GM10248 (cell line): ENCODE measurements at regions not wholly inside any gene's neighbourhood (a gene's known extent, or its start where the extent isn't known, plus 50 kb on each side); places are given as distances from the start of the nearest gene placed in this dataset.

Experiments
- CTCF ChIA-PET: fragments of 300-600 bp; sonication (Branson Sonifier 250); formaldehyde crosslinking; extraction: SDS; loops from one replicate; lab custom pipeline; 2021; ENCODE audit warnings: antibody characterized with exemption; lab: Yijun Ruan, JAX
- POLR2A ChIA-PET: fragments of 350-650 bp; sonication (Branson Sonifier 250); formaldehyde crosslinking; extraction: SDS; loops from one replicate; lab custom pipeline; 2020; ENCODE audit warnings: antibody characterized with exemption; lab: Yijun Ruan, JAX
- DNase-seq: peaks from one replicate; pipeline ENCODE4 v3.0.0; 2012; ENCODE audit errors: extremely low spot score
- TF ChIP-seq, protein P1 (sequence below): IDR thresholded peaks from 2 replicates; pipeline ENCODE4 v1.5.1; 2012; ENCODE audit warnings: mild to moderate bottlenecking, low read depth; ENCODE audit errors: extremely low read depth, missing control alignments, control extremely low read depth

DNA sequence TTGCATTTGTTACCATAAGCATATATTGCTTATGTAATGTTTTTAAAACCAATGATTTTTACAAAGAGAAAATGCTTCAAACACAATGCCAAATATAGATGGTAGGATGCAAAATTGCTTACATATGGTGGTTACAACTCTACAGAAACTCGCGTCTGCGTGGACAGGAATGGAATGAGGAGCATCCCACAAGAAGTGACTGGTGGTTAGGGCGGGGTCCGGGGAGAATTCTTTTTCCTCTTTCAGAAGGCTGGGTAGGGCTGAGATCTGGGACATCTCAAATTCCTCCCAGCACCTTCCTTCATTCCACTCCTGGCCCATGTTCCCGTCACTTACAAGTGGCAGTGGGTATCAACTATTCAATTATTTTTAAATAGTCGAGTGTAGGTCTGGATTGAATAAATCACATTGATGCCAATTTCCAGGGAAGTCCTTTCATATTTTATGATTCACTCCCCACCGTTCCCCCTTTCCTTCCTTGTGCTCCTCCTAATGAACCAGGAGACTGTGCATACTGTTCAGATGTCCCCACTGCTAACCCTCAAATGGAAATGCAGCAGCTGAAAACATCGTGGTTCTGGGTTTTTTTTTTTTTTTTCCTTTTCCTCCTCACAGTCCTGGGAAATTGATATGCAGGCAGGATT, 174.5 kb upstream of the POU3F1 start:
- TF ChIP-seq, protein P1, sequence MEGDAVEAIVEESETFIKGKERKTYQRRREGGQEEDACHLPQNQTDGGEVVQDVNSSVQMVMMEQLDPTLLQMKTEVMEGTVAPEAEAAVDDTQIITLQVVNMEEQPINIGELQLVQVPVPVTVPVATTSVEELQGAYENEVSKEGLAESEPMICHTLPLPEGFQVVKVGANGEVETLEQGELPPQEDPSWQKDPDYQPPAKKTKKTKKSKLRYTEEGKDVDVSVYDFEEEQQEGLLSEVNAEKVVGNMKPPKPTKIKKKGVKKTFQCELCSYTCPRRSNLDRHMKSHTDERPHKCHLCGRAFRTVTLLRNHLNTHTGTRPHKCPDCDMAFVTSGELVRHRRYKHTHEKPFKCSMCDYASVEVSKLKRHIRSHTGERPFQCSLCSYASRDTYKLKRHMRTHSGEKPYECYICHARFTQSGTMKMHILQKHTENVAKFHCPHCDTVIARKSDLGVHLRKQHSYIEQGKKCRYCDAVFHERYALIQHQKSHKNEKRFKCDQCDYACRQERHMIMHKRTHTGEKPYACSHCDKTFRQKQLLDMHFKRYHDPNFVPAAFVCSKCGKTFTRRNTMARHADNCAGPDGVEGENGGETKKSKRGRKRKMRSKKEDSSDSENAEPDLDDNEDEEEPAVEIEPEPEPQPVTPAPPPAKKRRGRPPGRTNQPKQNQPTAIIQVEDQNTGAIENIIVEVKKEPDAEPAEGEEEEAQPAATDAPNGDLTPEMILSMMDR, result no peak
- POLR2A ChIA-PET, result no interaction called here
- CTCF ChIA-PET, result interaction anchor here (0.6 kb wide), 1 partner anchor 198 kb away, joined by 3 read pairs; no protein-coding TSS in a partner anchor
- DNase-seq, result no peak

DNA sequence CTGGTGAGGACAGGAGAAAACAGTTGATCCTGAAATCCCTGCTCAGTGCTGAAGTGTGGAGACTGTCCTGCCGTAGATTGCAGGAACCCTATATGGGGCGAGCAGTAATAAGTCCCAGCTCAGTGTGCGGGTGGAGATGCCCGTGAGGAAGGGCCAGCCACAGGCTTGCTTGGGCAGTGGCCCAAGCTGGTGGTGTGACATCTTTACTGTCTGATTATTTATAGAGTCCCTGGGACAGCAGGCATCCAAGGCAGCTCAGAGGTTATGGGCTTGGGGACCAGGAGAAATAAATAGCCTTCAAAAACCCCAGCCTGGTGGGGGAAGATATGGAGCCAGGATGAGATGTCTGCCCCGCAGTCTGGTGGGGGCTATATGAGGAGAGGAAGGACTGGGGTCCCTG, 170.7 kb upstream of the POU3F1 start:
- ChIA-PET POLR2A (no interaction called here), CTCF (interaction anchor here (1.2 kb wide), 1 partner anchor 146 kb away, joined by 3 read pairs; no protein-coding TSS in a partner anchor)
- DNase-seq, result no peak
- TF ChIP-seq, protein P1, result no peak

DNA sequence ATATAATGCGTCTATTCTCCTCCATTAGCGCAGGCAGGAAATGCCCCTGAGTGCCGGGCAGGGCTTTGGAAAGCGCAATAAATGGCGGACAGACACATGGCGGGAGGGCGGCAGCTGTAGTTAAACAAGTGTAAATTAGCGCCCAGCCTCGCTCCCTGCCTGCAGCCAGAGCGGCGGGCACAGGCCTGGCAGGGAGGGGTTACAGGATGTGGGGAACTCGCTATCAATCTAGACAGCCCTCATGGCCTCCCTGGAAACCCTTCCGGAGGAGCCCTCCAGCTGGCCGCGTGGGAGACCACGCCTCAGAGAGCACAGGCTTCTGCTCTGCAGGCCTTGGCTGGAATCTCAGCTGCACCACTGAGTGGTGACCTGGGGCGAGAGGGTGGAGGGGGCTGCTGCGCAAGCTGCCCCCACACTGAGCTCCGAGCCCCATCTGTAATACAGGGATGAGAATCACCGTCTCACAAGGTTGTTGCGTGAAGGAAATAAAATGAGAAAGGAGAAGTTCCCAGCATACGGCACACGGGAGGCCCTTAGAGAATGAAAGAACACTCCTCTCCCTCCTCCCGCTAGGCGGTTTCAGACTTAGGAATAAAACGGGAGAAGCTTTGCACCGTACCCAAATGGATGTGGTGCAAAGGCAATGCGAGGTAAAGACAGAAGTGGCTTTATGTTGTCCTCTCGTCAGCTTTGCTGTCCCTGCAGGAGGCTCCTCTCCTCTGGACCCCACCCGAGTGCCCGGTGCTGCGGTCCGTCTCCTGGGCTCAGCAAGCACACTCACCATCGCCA, 167.2 kb upstream of the POU3F1 start:
- TF ChIP-seq, protein P1, result no peak

DNA sequence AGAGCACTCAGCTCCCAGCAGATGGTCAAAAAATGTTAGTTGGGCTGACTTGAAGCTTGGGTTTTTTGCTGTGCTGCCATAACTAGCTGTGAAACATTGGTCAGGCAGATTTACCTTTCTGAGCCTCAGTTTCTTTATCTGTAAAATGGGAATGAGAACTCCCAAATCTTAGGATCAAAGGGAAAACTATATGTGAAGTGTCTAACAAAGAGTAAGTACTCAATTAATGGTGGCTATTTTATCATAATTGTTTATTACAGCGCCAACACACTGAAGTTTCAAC, 164.2 kb upstream of the POU3F1 start:
- DNase-seq, result no peak
- POLR2A ChIA-PET, result no interaction called here
- CTCF ChIA-PET, result no interaction called here

More for the DNA sequence above, 167.2 kb upstream of the POU3F1 start:
- ChIA-PET POLR2A (no interaction called here), CTCF (no interaction called here)
- DNase-seq, result no peak

DNA sequence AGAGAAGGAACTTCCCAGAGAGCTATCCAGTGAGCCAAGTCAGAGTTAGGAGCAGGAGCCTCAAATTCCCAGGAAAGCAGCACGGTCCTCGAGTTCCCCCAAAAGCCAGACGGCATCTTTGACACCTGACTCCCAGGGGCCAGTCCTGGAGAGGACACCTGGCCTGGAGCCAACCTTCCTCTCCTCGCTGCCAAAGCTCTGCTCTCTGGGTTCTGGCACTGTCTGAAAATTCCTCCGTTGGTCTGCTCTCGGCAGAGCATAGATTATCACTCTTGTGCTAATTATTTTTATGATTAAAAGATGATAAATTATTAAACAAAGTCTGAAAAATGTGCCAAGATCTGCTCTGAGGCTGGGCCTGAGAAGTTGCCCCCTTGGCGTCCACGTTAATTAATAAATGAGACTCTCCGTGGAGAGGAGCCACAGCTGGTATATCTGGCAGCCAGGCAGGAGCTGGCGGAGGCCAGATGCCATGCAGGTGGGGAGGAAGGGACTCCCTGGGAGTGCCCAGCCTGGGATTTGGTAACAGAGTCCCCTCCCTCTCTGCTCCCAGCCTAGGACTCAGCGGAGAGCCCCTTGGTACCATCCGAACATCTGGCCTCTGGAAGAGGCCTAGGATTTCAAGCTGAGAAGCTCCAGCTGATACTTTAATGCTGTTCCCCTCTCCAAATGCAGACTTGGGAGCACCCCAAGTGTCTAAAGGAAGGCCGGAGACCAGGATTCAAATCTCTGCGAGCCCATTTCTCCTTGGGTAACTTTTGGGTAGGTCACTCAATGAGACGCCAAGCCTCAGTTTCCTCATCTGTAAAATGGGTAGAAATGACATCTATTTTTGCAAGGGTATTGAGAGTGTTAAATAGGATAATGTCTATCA, 163.7 kb upstream of the POU3F1 start:
- DNase-seq, result no peak
- ChIA-PET POLR2A (no interaction called here), CTCF (interaction anchor here (1.1 to 1.9 kb wide), 2 partner anchors 18 to 138 kb away, joined by 3 to 5 read pairs; no protein-coding TSS in a partner anchor)
- TF ChIP-seq, protein P1, result no peak

More for the DNA sequence above, 164.2 kb upstream of the POU3F1 start:
- TF ChIP-seq, protein P1, result no peak
